Neural cell (in vitro differentiated cells): ENCODE measurements at regions not wholly inside any gene's neighbourhood (a gene's known extent, or its start where the extent isn't known, plus 50 kb on each side); places are given as distances from the start of the nearest gene placed in this dataset.

Source experiments
- H2AFZ ChIP-seq: fragments of 200-600, 300-800 bp; sonication (generic), shearing (Covaris generic); 2 replicates; pipeline ENCODE4 v1.6.0; 2014; ENCODE audit warnings: low read depth, mild to moderate bottlenecking, antibody characterized with exemption, low read length, moderate library complexity
- H3F3A ChIP-seq: fragments of 200-600 bp; shearing (Covaris generic); 2 replicates; pipeline ENCODE4 v1.6.1; 2016; ENCODE audit warnings: mild to moderate bottlenecking, moderate library complexity, mixed read lengths, antibody characterized with exemption, low read length; ENCODE audit not compliant: insufficient read depth, poor library complexity, severe bottlenecking
- H3K27ac ChIP-seq: fragments of 200-600, 300-800 bp; sonication (generic), shearing (Covaris generic); 2 replicates; pipeline ENCODE4 v1.5.1; 2014; ENCODE audit warnings: mild to moderate bottlenecking, low read length, moderate library complexity
- H3K27me3 ChIP-seq: fragments of 300-800, 200-600 bp; sonication (generic), shearing (Covaris generic); 2 replicates; pipeline ENCODE4 v1.6.0; 2014; ENCODE audit warnings: mild to moderate bottlenecking, low read depth, low read length, moderate library complexity; ENCODE audit not compliant: insufficient read depth
- H3K36me3 ChIP-seq: fragments of 300-800, 200-600 bp; sonication (generic), shearing (Covaris generic); 2 replicates; pipeline ENCODE4 v1.5.1; 2014; ENCODE audit warnings: mild to moderate bottlenecking, antibody characterized with exemption, low read length, moderate library complexity; ENCODE audit not compliant: insufficient read depth
- H3K4me2 ChIP-seq: fragments of 300-800, 200-600 bp; sonication (generic), shearing (Covaris generic); 2 replicates; pipeline ENCODE4 v1.6.0; 2014; ENCODE audit warnings: mild to moderate bottlenecking, low read length
- H3K4me3 ChIP-seq: fragments of 300-800, 200-600 bp; sonication (generic), shearing (Covaris generic); 2 replicates; pipeline ENCODE4 v1.5.1; 2014; ENCODE audit warnings: mild to moderate bottlenecking, low read length, moderate library complexity
- H3K79me2 ChIP-seq: fragments of 200-600 bp; shearing (Covaris generic); replicated peaks from 2 replicates; pipeline ENCODE4 v1.6.0; 2014; ENCODE audit warnings: mild to moderate bottlenecking, low read length, moderate library complexity; ENCODE audit not compliant: insufficient read depth
- H3K9ac ChIP-seq: fragments of 300-800, 200-600 bp; sonication (generic), shearing (Covaris generic); 2 replicates; pipeline ENCODE4 v1.6.1; 2016; ENCODE audit warnings: mild to moderate bottlenecking, low read length, mixed read lengths
- H3K9me2 ChIP-seq: fragments of 200-600 bp; shearing (Covaris generic); 2 replicates; pipeline ENCODE4 v1.6.1; 2016; ENCODE audit warnings: mild to moderate bottlenecking, low read length, mixed read lengths; ENCODE audit not compliant: insufficient read depth
- H3K9me3 ChIP-seq: fragments of 200-600, 300-800 bp; sonication (generic), shearing (Covaris generic); 2 replicates; pipeline ENCODE4 v1.6.1; 2016; ENCODE audit warnings: mild to moderate bottlenecking, mixed run types, low read length, moderate library complexity, mixed read lengths
- H4K20me1 ChIP-seq: fragments of 200-600 bp; shearing (Covaris generic); 2 replicates; pipeline ENCODE4 v1.6.1; 2016; ENCODE audit warnings: mild to moderate bottlenecking, mixed run types; ENCODE audit not compliant: insufficient read depth
- EP300 ChIP-seq: fragments of 450-650 bp; conservative IDR thresholded peaks from 2 replicates; pipeline ENCODE4 v1.6.1; 2014; ENCODE audit warnings: antibody characterized with exemption, mild to moderate bottlenecking, moderate library complexity; ENCODE audit not compliant: poor library complexity, severe bottlenecking
- EZH2 ChIP-seq: fragments of 200-600, 300-800 bp; shearing (Covaris generic), sonication (generic); IDR thresholded peaks from 2 replicates; pipeline ENCODE4 v1.6.1; 2014; ENCODE audit warnings: antibody characterized with exemption, low read length, borderline replicate concordance, mild to moderate bottlenecking; ENCODE audit not compliant: insufficient read depth, poor library complexity, severe bottlenecking
- MXI1 ChIP-seq: fragments of 450-650 bp; conservative IDR thresholded peaks from 2 replicates; pipeline ENCODE4 v1.6.1; 2014; ENCODE audit warnings: antibody characterized with exemption, mild to moderate bottlenecking; ENCODE audit not compliant: poor library complexity, severe bottlenecking
- POLR2AphosphoS5 ChIP-seq: IDR thresholded peaks from 2 replicates; pipeline ENCODE4 v1.6.1; 2012
- RAD21 ChIP-seq: fragments of 450-650 bp; conservative IDR thresholded peaks from 2 replicates; pipeline ENCODE4 v1.6.1; 2014; ENCODE audit warnings: antibody characterized with exemption, mild to moderate bottlenecking, moderate library complexity
- SMC3 ChIP-seq: fragments of 450-650 bp; conservative IDR thresholded peaks from 2 replicates; pipeline ENCODE4 v1.6.1; 2014; ENCODE audit warnings: antibody characterized with exemption, mild to moderate bottlenecking, moderate library complexity; ENCODE audit not compliant: poor library complexity
- TAF1 ChIP-seq: IDR thresholded peaks from 2 replicates; pipeline ENCODE4 v1.6.1; 2012; ENCODE audit warnings: low read depth
- TF ChIP-seq, protein P1 (sequence below): fragments of 450-650 bp; IDR thresholded peaks from 2 replicates; pipeline ENCODE4 v1.5.1; 2014; ENCODE audit warnings: antibody characterized with exemption, mild to moderate bottlenecking, moderate library complexity; ENCODE audit not compliant: poor library complexity, severe bottlenecking
- TF ChIP-seq, protein P2 (sequence below): IDR thresholded peaks from 2 replicates; pipeline ENCODE4 v1.6.1; 2012; ENCODE audit warnings: borderline replicate concordance

DNA sequence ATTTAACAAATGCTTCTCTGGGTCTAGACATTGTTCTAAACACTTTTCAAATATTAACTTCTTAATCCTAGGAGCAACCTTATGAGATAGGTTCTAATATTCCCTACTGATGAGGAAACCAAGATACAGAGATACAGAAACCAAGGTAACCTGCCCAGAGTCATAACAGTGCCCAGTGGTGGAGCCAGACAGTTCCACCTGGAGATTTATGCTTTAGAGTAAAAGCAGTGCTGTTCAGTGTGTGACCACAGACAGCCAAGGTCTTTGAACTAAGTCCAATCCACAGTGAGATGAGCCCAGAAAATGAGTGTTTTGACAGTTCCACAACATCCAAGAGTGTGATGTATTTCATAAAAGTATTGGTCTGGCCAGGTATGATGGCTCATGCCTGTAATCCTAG is 105.2 kb upstream of the UMPS start:
- Histone ChIP-seq H3K27me3 (no peaks in the 10 kb centered on the region), H3K27ac (no peak overlapping the region), H3K4me2 (no peak overlapping the region), H2AFZ (no peak overlapping the region), H3F3A (no peaks in the 10 kb centered on the region), H3K9me3 (no peaks in the 10 kb centered on the region), H3K9ac (no peak overlapping the region), H3K79me2 (no peaks in the 10 kb centered on the region), H3K36me3 (no peaks in the 10 kb centered on the region), H3K4me3 (no peak overlapping the region), H3K9me2 (no peaks in the 10 kb centered on the region), H4K20me1 (no peaks in the 10 kb centered on the region)
- TF ChIP-seq POLR2AphosphoS5, result no peak

DNA sequence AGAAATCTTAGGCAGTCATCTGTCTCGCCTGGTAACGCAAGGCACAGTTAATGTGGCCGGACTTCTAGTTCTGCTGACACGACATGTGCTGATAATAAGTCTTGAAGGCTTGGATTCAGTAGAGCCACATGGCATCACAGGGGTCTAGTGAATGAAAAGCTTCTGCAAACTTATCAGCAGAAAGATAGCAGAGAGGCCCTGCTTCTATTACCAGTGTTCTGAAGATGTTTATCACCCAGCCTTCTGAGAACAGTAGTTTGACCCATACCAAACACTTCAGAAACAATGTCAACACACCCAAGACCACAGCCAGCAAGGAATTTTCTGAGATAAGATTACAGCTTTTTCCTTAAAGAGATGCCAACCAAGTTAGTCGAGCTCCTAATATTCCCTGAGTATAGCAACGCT is 102.7 kb upstream of the UMPS start:
- no peaks in the 10 kb centered on the region for H3K9me3 ChIP-seq
- no peaks in the 10 kb centered on the region for H3K79me2 ChIP-seq
- no peak overlapping the region for H2AFZ ChIP-seq
- H4K20me1 ChIP-seq, result no peaks in the 10 kb centered on the region
- H3K9ac ChIP-seq, result no peak overlapping the region
- no peak overlapping the region for H3K27ac ChIP-seq
- H3K4me3 ChIP-seq, result no peak overlapping the region
- H3K9me2 ChIP-seq, result no peaks in the 10 kb centered on the region
- no peaks in the 10 kb centered on the region for H3K36me3 ChIP-seq
- H3F3A ChIP-seq, result no peaks in the 10 kb centered on the region
- TF ChIP-seq TAF1 (no peak), SMC3 (no peak), MXI1 (no peak), RAD21 (no peak), POLR2AphosphoS5 (no peak), EZH2 (no peak)
- TF ChIP-seq, protein P1, sequence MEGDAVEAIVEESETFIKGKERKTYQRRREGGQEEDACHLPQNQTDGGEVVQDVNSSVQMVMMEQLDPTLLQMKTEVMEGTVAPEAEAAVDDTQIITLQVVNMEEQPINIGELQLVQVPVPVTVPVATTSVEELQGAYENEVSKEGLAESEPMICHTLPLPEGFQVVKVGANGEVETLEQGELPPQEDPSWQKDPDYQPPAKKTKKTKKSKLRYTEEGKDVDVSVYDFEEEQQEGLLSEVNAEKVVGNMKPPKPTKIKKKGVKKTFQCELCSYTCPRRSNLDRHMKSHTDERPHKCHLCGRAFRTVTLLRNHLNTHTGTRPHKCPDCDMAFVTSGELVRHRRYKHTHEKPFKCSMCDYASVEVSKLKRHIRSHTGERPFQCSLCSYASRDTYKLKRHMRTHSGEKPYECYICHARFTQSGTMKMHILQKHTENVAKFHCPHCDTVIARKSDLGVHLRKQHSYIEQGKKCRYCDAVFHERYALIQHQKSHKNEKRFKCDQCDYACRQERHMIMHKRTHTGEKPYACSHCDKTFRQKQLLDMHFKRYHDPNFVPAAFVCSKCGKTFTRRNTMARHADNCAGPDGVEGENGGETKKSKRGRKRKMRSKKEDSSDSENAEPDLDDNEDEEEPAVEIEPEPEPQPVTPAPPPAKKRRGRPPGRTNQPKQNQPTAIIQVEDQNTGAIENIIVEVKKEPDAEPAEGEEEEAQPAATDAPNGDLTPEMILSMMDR, result no peak
- TF ChIP-seq, protein P2, sequence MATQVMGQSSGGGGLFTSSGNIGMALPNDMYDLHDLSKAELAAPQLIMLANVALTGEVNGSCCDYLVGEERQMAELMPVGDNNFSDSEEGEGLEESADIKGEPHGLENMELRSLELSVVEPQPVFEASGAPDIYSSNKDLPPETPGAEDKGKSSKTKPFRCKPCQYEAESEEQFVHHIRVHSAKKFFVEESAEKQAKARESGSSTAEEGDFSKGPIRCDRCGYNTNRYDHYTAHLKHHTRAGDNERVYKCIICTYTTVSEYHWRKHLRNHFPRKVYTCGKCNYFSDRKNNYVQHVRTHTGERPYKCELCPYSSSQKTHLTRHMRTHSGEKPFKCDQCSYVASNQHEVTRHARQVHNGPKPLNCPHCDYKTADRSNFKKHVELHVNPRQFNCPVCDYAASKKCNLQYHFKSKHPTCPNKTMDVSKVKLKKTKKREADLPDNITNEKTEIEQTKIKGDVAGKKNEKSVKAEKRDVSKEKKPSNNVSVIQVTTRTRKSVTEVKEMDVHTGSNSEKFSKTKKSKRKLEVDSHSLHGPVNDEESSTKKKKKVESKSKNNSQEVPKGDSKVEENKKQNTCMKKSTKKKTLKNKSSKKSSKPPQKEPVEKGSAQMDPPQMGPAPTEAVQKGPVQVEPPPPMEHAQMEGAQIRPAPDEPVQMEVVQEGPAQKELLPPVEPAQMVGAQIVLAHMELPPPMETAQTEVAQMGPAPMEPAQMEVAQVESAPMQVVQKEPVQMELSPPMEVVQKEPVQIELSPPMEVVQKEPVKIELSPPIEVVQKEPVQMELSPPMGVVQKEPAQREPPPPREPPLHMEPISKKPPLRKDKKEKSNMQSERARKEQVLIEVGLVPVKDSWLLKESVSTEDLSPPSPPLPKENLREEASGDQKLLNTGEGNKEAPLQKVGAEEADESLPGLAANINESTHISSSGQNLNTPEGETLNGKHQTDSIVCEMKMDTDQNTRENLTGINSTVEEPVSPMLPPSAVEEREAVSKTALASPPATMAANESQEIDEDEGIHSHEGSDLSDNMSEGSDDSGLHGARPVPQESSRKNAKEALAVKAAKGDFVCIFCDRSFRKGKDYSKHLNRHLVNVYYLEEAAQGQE, result no peak
- H3K27me3 ChIP-seq, result no peaks in the 10 kb centered on the region
- no peak overlapping the region for H3K4me2 ChIP-seq

DNA sequence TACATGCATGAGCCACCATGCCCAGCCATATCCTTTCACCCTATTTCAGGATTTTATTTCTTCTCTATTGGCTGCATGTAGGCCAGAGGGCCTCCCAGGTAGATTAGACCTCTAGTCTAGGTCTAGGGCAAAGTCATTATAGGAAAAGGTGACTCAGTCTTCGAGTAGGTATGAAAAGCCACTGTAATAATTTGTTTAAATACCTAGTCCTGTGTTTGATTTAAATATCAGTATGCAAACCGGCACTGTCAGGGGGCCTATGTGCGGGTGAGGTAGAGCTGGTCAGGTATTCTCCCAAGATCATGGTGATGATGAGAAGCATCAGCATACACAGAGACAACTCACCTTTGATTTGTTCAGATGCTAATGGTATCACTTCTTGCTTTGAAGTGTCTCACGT is 101.4 kb upstream of the UMPS start:
- Histone ChIP-seq H4K20me1 (no peaks in the 10 kb centered on the region), H2AFZ (no peak overlapping the region), H3K36me3 (peaks cover 5% of the 10 kb centered on the region), H3K9ac (no peak overlapping the region), H3K27ac (no peak overlapping the region), H3K9me3 (no peaks in the 10 kb centered on the region), H3F3A (no peaks in the 10 kb centered on the region), H3K4me2 (no peak overlapping the region), H3K4me3 (no peak overlapping the region), H3K9me2 (no peaks in the 10 kb centered on the region), H3K27me3 (no peaks in the 10 kb centered on the region), H3K79me2 (no peaks in the 10 kb centered on the region)
- no peak for TF ChIP-seq RAD21
- TF ChIP-seq EP300, result no peak
- TF ChIP-seq, protein P2, result no peak
- TF ChIP-seq SMC3, result no peak
- TF ChIP-seq MXI1, result no peak
- no peak for TF ChIP-seq POLR2AphosphoS5
- TF ChIP-seq, protein P1, result no peak
- no peak for TF ChIP-seq TAF1
- TF ChIP-seq EZH2, result no peak
